K562 (cell line): ENCODE measurements at regions not wholly inside any gene's neighbourhood (a gene's known extent, or its start where the extent isn't known, plus 50 kb on each side); places are given as distances from the start of the nearest gene placed in this dataset.

Experiments
- CTCF ChIP-seq, 3 experiments: IDR thresholded peaks in 2 of 3; conservative IDR thresholded peaks in 1 of 3; 2 replicates each; pipeline ENCODE4 v1.5.1; 2011 to 2012; ENCODE audit warnings: low read length in 3 of 3, mild to moderate bottlenecking in 3 of 3, control low read depth in 2 of 3, improper control_type of control experiment in 1 of 3, inconsistent platforms in 1 of 3, low read depth in 1 of 3, mixed read lengths in 1 of 3, moderate library complexity in 1 of 3; ENCODE audit not compliant: insufficient read depth in 2 of 3
- EP300 ChIP-seq: IDR thresholded peaks from 2 replicates; pipeline ENCODE4 v1.6.1; 2012; ENCODE audit warnings: low read length, improper control_type of control experiment
- RHOXF2B ChIP-seq: fragments of 250-450 bp; sonication (Bioruptor Pico); conservative IDR thresholded peaks from 2 replicates; pipeline ENCODE4 v1.5.1; 2021

- TF ChIP-seq CTCF (IDR thresholded peaks at IDR 0.05 in 2 of 3, conservative IDR thresholded peaks at IDR 0.05 in 1 of 3; ENCODE audit: insufficient read depth in 2 of 3, low read depth in 1 of 3, low read length in 3 of 3), result no peak
- no peak for TF ChIP-seq EP300
- TF ChIP-seq RHOXF2B (CRISPR knock-in tag), result no peak
Measured at GRCh38 chr9:25481372-25481771, 196.9 kb downstream of the TUSC1 start.
